ENCODE measurements at regions not wholly inside any gene's neighbourhood (a gene's known extent, or its start where the extent isn't known, plus 50 kb on each side); places are given as distances from the start of the nearest gene placed in this dataset.

GRCh38 chrX:42597481-42597880 is 180.5 kb downstream of the PPP1R2C start:
- no peak for TF ChIP-seq CTCF (conservative IDR thresholded peaks at IDR 0.05)
- no peak for TF ChIP-seq ZFX (IDR thresholded peaks at IDR 0.05)

Data from C4-2B (cell line).